Lung (tissue), 11 donors: ENCODE measurements at regions not wholly inside any gene's neighbourhood (a gene's known extent, or its start where the extent isn't known, plus 50 kb on each side); places are given as distances from the start of the nearest gene placed in this dataset.

Experiments used
- ATAC-seq: fragments of 200-7000 bp; cut with Tn5 transposase; one replicate; pipeline ENCODE4 v1.9.1; 2020; ENCODE audit warnings: moderate number of reproducible peaks; ENCODE audit not compliant: insufficient read depth, low FRiP score
- DNase-seq, 3 donors: peaks; one replicate each; pipeline ENCODE4 v3.0.0-alpha.2; 2013 to 2017
- H3K27ac ChIP-seq, 2 donors: one replicate each; pipeline ENCODE4 v1.5.1; 2013; ENCODE audit warnings: mild to moderate bottlenecking in 2 of 2, moderate library complexity in 2 of 2, control low read depth in 1 of 2, inconsistent platforms in 1 of 2, low read depth in 1 of 2, low read length in 1 of 2
- H3K27me3 ChIP-seq, 3 donors: one replicate each; pipeline ENCODE4 v1.5.1; 2013; ENCODE audit warnings: low read length in 2 of 3; ENCODE audit not compliant: control insufficient read depth in 3 of 3, insufficient read depth in 3 of 3
- H3K36me3 ChIP-seq, 4 donors: one replicate each; pipeline ENCODE4 v1.5.1; 2013; ENCODE audit warnings: low read length in 4 of 4, mild to moderate bottlenecking in 1 of 4, moderate library complexity in 1 of 4; ENCODE audit not compliant: control insufficient read depth in 4 of 4, insufficient read depth in 4 of 4
- H3K4me1 ChIP-seq, 5 donors: one replicate each; pipeline ENCODE4 v1.5.1; 2013; ENCODE audit warnings: low read length in 5 of 5, mild to moderate bottlenecking in 2 of 5, moderate library complexity in 1 of 5; ENCODE audit not compliant: control insufficient read depth in 5 of 5, insufficient read depth in 5 of 5
- H3K4me3 ChIP-seq: one replicate; pipeline ENCODE4 v1.5.1; 2013; ENCODE audit warnings: mild to moderate bottlenecking, control low read depth, moderate library complexity
- H3K9ac ChIP-seq, 2 donors: one replicate each; pipeline ENCODE4 v1.5.1; 2013; ENCODE audit warnings: low read length in 2 of 2, control low read depth in 1 of 2; ENCODE audit not compliant: insufficient read depth in 1 of 2
- H3K9me3 ChIP-seq, 4 donors: one replicate each; pipeline ENCODE4 v1.5.1; 2013; ENCODE audit warnings: low read length in 3 of 4, mild to moderate bottlenecking in 1 of 4, moderate library complexity in 1 of 4; ENCODE audit not compliant: control insufficient read depth in 4 of 4, insufficient read depth in 3 of 4
- CTCF ChIP-seq: IDR thresholded peaks from 2 replicates; pipeline ENCODE4 v1.5.1; 2012; ENCODE audit warnings: mild to moderate bottlenecking; ENCODE audit errors: control extremely low read depth, extremely low read depth
- WGBS, 2 donors: extraction: QIAGEN DNeasy Blood & Tissue Kit; methylation state at CpG; one replicate each; pipeline ENCODE4 v1.1.7; 2013; 5-methylcytosine and 5-hydroxymethylcytosine counted together
- donor health status: control.
- donor health status: control.
- donor health status: Bipolar disorder and iron deficiency.
- donor health status: healthy.
- donor health status: DM: yes; HTN: yes; CAD: no.

GRCh38 chr3:144677103-144677502, 705.5 kb downstream of the DIPK2A start:
- no peak for ATAC-seq
- WGBS, 2 donors, result 52 to 72% methylated on average over 1 of the region's 1 CpG

GRCh38 chr3:144683065-144683464, 711.4 kb downstream of the DIPK2A start:
- ATAC-seq, result no peak
- 83 to 89% methylated on average over 1 of the region's 1 CpG for WGBS, 2 donors

More at GRCh38 chr3:144677103-144677502, 705.5 kb downstream of the DIPK2A start:
- no peak for DNase-seq
- H3K9me3 ChIP-seq, result no peaks in the 10 kb centered on the region
- H3K4me3 ChIP-seq, result no peak overlapping the region
- no peak for TF ChIP-seq CTCF
- no peaks in the 10 kb centered on the region for H3K4me1 ChIP-seq
- no peak overlapping the region for H3K9ac ChIP-seq
- no peak overlapping the region for H3K27ac ChIP-seq
- H3K36me3 ChIP-seq, result no peaks in the 10 kb centered on the region
- H3K27me3 ChIP-seq, result no peaks in the 10 kb centered on the region

GRCh38 chr3:144687862-144688261, 716.2 kb downstream of the DIPK2A start:
- DNase-seq, result no peak
- H3K27me3 ChIP-seq, result no peaks in the 10 kb centered on the region
- TF ChIP-seq CTCF, result no peak
- ATAC-seq, result no peak
- no peaks in the 10 kb centered on the region for H3K4me1 ChIP-seq
- H3K27ac ChIP-seq, result no peak overlapping the region
- H3K9me3 ChIP-seq, result peaks cover 0 to 2% (median 0%) of the 10 kb centered on the region in 4 donors
- WGBS, 2 donors, result 75 to 83% methylated on average over 4 of the region's 4 CpGs
- H3K9ac ChIP-seq, result no peak overlapping the region
- H3K4me3 ChIP-seq, result no peak overlapping the region
- no peaks in the 10 kb centered on the region for H3K36me3 ChIP-seq

More at GRCh38 chr3:144683065-144683464, 711.4 kb downstream of the DIPK2A start:
- Histone ChIP-seq H3K9ac (no peak overlapping the region), H3K9me3 (peaks cover 0 to 2% (median 0%) of the 10 kb centered on the region in 4 donors), H3K4me3 (no peak overlapping the region), H3K36me3 (no peaks in the 10 kb centered on the region), H3K27me3 (no peaks in the 10 kb centered on the region), H3K27ac (no peak overlapping the region), H3K4me1 (no peaks in the 10 kb centered on the region)
- no peak for DNase-seq
- TF ChIP-seq CTCF, result no peak

- Histone ChIP-seq H3K9ac (no peak overlapping the region), H3K4me1 (no peaks in the 10 kb centered on the region), H3K27me3 (no peaks in the 10 kb centered on the region), H3K9me3 (peaks cover 0 to 3% (median under 1%) of the 10 kb centered on the region in 4 donors), H3K36me3 (no peaks in the 10 kb centered on the region), H3K4me3 (no peak overlapping the region), H3K27ac (no peak overlapping the region)
- no peak for ATAC-seq
- no peak for DNase-seq
- no peak for TF ChIP-seq CTCF
- 88 to 92% methylated on average over 4 of the region's 4 CpGs for WGBS, 2 donors
Observed at GRCh38 chr3:144692488-144692887, 720.9 kb downstream of the DIPK2A start.
